NOMO-1 treated with DMSO at 0.1 percent for 48 hours (cell line): ENCODE measurements at regions not wholly inside any gene's neighbourhood (a gene's known extent, or its start where the extent isn't known, plus 50 kb on each side); places are given as distances from the start of the nearest gene placed in this dataset.
"Not testable (repeated sequence)": the region's sequence is repeated elsewhere in the genome, so short reads cannot be mapped to it uniquely, and the experiment has no call there.

Experiments used
- DNase-seq: peaks from one replicate; lab custom pipeline; 2025; ENCODE audit not compliant: unreplicated experiment; lab: John Stamatoyannopoulos, UW

DNA sequence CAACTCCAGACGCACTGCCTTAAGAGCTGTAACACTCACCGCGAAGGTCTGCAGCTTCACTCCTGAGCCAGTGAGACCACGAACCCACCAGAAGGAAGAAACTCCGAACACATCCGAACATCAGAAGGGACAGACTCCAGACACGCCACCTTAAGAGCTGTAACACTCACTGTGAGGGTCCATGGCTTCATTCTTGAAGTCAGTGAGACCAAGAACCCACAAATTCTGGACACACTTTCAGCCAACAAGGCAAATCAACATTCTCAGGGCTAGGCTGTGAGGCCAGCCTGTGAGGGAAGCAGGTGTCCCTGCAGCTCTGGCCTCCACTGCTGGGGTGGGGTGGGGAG is 275.3 kb downstream of the ADGRD1 start:
- DNase-seq, result not testable (repeated sequence)

DNA sequence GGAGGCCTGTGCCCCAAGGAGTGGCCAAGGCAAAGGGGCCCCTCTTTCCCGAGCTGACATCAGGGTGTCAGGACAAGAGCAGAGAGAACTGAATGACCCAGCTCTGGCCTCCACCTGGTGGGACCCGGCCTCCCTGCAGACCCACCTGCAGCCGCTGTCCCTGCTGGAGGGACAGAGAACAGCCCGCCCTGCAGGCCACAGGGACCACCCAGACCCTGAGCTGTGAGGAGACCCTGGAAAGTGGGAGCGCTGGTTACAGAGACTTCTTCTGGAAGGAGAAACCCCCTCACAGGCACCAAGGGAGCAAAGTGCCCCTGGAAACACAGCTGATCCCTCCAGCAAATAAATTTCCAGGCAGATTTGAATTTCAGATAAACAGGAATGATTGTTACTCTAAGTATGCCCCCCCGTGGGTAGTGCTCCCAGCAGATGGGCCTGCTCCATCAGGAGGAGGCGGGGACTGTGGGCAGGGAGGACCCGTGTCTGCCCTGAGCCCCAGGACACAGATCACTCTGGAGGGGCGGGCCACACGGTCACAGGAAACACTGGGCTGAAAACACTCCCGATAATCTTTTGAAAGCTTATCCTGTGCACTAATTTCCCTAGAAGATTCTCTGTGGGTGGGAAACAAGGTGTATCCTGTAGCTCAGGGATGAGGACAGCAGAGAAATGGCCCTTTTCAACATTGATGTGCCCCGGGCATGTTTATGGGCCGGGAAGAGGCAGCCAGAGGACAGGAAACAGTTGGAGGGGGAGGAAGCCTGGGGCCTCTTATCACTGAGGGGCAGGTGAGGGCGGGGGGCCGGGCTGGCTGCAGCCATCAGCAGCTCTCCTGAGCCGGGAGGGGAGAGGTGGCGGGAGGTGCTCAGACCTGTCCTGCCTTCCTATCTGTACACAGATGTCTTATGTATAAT is 276.0 kb downstream of the ADGRD1 start:
- DNase-seq, result no peak

DNA sequence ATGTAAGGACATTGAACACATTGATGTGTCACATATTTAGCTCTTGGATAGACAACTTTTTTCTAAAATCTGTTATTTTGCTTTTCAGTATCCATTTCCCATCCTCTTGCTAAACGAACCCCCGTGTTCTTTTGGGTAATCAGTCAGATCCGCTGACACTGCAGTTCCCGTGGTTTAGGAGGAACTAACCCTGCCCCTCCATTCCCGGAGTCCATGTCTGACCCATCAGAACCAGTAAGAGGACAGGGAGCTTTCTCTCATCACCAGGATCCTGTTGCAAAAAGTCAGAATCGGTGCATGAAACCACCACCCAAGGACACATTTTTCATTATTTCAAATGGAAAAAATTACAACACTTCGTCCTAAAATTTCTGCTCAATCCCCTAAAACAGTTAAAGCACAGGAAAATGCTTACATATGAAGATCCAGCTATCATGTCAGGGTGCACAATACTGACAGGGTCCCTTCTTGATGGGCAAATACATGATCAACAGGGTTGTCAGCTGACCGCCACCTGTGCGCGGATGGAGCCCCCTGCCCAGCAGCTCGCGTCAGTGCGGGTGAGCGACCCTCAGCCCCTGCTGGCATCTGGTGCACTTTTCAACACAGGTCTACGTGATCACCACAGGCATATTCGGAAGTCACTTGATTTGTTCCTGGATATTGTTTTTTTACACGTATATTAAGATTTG is 276.8 kb downstream of the ADGRD1 start:
- DNase-seq, result no peak

DNA sequence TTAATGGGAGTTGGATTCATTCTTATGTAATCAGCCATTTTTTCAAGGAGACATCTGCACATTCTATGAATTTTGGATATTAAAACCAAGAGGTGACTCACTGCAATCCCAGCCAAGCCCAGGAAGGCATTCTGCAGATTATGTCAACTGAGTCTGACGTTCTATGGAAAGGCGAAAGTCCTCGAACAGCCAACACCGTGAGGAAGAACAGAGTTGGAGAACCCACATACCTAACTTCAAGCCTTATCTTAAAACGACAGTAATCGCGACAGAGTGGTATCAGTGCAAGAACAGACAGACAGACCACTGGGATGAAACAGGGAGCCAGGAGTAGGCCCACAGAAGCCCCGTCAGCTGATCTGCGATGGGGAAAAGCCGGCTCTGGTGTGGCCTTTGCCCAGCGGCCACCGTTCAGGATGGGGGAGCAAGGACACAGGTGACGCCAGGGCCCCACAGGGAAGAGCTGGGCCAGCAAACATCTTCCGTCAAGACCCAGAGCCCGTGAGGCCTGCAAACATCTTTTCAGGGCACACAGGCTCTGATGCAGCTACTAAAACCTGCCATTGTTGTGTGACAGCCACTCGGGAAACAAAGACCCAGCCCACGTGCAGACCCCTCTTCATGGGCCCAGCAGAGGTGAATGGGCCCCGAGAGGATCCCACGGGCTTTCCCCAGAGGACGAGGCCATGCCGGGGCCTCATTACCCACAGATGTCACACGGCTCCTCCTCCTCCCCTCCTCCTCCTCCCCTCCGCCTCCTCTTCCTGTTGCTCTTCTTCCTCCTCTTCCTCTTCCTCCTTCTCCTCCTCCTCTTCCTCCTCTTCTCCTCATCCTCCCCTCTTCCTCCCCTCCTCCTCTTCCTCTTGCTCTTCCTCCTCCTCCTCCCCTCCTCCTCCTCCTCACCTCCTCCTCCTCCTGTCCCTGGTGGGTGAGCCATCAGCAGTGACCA is 277.6 kb downstream of the ADGRD1 start:
- DNase-seq, result no peak

DNA sequence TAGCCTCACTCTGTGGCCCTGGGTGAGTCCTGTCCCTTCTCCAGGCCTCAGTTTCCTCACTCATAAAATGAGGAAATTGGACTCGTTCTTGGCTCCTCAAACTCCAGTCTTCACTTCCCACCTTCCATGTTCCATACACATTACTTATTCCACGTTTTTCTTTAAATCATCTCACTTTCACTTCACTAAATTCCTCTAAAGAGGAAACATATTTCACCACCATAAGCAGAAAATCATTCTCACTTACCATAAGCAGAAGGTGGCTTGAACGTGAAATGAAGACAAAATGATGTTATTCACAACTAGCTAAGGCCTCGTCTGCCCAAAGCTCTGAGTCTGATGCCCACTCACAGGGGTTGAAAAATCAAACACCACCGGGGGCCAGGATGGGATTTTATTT is 278.3 kb downstream of the ADGRD1 start:
- peak; percentile 37 for DNase-seq

DNA sequence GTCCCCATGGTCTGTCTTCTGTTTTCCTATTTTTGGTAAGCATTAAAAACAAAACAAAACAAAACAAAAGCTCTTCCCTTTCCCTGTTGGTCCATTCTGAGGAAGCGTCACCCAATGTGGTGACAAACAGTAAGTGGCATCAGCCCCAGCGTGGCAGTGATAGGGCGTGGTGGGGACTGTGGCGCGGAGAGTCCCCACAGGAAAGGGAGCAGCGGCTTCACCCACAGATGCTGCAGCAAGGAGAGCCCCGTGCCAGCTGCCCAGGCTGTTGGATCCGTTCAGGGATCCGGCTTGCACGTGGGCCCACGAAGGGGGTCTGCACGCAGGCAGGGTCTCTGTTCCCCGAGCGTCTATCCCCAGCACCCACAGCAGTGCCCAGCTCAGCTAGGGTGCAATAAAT is 279.2 kb downstream of the ADGRD1 start:
- not testable (repeated sequence) for DNase-seq

DNA sequence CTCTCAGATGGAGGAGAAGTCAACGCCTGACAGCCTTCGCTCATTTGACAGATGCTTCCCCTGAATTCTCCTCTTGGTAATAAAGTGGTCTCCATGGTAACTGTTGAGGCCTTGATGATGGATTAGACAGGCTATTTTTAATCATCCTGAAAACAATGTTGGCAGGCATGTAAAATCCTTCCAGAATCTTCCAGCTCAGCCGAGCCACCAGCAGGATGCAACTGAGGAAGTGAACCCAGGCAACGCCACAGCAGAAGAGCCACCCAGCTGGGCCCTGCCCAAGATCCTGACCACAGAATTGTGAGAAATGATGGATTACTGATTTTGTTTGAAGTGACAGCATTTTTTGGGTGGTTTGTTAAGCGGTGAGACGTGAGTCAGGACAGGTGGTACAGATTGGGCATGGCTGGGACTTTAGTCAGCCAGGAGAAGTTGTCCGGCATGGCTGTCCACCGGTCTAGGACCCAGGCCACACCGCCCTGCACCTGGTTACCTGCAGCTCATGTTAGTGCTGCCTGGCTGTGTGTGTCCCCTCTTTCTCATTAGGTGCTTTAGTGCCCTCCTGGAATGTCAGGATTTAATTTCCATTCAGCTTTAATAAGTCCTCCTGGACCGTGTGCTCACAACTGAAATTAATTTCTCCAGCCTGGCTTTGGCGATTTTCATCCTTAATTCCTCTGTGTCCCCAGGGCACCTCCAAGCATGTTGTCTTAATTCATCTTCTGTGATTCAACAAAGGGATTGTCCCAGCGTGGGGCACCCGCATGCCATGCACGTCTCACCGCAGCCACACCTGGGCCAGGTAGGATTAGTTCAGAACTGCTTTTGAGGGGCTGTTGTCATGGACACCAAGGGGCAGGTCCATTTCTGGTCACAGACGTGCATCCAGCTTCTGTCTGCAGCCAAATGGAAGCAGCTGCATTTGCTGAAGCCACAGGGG is 280.4 kb downstream of the ADGRD1 start:
- DNase-seq, result not testable (repeated sequence)

DNA sequence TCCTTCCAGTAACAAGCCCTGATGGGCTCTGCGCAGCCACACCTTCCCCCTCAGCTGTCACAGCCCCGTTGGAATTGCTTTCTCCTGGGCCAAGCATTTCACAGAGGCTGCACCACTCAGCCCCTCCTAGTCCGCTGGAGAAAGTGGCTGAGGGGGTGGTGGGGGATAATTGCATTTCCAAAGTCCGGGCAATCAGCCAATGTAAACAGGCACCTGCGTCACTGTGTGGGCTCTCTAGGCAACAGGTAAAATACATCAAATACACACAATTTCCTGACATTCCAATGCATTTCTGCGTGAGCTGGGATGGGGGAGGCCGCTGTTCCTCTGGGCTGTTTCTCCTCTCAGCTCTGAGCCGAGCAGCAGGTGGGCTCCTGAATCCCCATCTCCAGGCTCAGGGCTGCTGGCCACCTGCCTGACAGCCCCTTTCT is 281.1 kb downstream of the ADGRD1 start:
- DNase-seq, result not testable (repeated sequence)

DNA sequence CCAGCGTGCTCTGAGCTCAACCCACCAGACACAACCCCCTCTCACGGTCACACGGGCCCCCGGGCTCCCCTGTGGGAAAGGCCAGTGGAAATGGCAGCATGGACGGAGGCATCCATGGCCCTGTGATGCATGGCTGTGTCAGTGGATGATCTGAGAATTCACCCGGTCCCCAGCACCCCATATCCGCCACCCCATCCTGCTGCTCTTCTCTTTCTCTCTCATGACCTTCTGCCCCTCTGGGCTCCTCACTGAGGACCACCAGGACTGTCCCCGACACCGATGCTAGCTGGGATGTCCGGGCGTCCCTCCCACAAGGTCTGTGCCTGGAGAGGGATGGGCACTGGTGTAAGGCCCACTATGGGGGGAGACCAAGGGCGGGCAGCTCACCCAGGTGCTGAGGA is 282.2 kb downstream of the ADGRD1 start:
- no peak for DNase-seq

DNA sequence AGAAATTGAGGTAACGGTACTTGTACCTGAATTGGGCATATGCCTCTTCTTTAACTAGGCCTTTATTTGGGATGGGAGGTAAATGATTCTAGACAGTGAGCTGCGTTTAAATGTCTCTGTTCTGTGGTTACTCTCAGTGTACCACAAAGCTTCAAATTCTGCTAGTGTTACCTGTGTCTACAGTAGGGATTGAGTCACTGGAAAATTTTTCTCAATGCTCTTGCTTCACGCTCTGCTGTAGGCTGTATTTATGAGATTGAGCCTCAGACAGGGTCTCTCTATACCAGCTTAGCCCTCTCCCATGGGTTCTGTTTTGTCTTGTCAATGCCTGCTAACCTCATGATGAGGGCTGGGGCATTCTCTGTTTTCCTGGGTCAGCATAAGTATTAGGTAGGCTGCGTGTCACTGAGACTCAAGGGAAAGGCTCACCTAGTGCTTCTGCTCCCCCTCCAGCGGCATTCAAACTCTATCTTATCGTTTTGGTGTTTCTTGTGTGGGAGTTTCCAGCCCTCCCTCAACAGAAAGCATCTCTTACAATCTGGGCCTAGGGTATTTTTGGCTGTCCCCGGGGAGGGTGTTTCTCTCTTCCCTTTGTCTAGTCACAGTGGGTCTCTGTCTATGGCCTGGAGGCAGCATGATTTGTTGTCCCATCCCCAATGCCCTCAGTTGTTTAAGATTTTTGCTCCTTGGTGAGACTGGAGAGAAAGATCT is 285.8 kb downstream of the ADGRD1 start:
- no peak for DNase-seq

DNA sequence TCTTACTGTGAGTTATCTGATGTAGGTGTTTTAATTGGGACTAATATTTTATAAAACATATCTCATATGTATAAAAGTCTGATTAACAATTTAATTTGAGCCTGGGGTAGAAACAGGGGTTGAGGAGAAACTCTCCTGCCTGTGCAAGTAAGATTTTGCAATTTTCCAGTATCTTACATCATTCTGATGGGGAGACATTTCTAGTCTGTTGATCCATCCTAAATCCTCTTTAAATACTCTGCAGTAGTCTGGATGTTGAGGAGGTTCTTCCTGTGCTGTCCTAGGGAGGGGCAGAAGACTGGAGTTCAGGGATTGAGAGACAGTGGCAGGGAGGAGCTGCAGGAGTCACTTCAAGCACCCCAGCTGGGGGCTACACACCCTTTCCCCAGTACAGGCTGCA is 287.8 kb downstream of the ADGRD1 start:
- DNase-seq, result no peak

DNA sequence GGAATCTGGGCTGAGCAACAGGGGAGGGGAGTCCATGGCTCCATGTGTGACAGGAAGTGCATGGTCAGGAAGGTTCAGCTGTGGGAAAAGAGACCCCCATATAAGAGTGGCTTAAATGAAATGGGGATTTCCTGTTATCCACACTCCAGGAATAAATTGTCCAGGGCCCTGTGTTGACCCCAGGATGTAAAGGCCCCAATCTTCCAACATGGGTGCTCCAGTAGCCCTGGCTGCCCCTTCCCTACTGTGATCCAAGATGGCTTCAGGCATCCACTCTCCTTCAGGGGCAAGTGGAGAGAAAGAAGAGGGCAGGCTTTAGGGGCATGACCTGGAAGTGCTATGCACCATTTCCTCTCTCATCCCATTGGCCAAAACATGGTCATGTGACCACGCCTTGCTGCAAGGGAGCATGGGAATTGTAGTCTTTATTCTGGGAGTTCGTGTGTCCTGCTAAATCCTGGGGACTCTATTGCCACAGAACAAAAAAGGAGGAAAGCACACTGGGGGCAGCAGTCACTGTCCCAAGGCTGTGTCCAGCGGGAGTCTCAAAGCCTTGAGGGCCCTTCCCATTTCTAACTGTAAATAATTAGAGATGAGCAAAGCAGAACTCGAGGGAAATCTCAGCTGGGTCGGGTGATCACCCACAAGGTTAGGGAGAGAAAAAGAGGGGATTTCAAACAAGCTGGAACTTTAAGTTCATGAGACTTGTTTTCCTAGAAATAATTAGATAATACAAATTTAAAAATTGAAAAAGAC is 289.2 kb downstream of the ADGRD1 start:
- no peak for DNase-seq

DNA sequence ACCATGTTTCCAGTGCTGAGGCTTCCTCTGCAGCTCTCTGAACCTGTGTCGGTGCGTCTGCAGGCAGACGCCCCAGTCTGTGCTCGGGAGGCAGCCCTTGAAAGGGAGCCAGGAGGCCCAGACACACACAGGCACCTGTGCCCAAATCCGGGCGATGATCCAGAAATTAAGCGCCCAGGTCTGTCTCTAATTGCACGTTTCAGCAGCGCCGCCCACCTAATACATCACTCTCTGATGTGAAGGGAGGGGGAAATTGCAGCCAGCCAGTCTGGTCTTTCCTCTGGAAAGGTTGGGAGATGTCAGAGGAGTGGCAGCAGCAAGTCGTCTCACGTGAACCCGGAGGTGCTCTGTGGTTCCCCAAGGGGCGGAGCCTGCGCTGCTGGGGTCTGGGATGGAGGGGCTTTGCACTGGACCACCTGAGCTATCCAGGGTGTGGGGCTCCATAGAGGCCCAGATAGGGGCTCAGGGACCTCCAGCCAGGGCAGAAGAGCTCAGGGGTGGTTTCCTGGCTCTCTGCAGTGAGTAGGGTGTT is 290.5 kb downstream of the ADGRD1 start:
- not testable (repeated sequence) for DNase-seq

DNA sequence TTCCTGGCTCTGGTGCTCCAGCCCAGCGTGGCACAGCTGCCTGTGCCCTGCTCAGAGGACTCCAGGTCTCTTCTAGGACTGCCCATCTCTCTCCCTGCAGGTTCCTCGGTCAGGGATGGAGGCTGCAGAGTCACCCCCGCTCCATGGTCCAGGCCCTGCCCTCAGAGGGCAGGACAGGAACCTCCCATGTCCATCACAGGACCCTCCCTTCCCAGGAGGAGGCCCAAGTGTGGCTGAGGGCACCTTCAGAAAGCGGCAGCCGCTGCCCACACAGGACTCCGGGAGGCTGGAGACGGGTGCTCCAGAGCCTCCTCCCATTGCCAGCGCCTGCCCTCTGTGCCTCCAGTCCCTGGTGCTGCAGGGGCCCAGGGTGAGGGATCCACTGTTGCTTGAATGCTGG is 291.5 kb downstream of the ADGRD1 start:
- DNase-seq, result not testable (repeated sequence)

DNA sequence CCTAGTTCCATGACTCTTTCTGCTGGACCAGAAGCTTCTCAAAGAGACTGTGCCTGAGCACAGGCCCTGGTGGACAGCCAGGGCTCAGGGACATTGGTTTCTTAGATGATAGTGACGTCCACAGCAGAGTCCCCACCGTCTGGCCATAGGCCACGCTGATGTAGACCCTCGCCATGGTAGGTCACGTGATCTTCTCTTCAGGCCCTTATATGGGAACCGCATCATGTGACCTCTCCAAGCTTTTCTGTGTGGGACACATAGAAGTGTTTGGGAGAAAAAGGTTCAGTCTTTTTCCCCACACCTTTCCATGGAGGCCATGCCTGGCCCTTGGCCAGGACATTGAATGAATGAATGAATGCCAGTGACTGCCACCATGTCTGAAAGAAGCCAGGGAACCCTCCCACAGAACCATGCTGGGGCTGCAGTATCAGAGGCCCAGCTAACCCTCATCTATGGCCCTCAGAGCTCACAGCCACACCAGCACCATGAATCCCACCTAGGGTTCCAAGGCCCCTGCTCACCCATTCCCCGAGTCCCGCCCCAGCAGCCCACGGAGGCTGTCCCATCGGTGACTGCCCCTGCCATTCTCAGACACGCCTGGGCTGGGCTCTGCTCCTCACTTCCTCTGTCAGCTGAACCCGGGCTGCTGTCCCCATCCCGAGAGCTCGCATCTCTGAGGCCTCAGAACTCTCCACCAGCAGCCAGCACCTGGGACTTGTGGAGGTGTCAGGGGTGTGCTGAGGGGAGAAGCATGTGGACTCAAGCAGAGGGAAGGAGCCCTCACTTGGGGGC is 292.1 kb downstream of the ADGRD1 start:
- no peak for DNase-seq

DNA sequence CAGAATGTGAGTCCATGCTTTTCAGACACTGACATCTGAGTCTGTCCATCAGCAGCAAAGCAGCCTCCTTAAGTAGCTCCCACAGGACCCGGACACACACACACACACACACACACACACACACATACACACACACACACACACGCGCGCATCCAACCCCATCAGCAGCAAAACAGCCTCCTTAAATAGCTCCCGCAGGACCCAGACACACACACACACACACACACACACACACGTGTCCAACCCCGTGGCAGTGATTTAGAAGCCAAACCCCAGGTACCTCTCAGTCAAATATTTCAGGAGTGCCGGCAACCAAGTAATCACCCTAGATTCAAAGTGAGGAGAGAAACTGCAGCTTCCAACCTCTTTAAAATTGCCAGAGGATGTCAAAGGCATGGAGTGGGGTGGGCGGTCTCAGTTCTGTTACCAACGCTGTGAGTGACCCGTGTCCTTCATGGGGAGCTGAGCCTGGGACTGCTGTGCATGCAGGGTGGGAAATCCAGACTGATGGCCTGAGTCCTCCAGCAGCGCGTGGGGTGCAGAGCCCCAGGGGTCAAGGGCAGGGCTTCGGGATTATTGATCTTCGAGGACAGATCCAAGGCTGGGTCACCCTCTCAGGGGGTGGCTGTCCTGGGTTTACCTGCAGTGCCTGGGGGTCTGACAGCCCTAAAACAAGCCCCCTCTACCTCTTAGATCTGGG is 293.5 kb downstream of the ADGRD1 start:
- not testable (repeated sequence) for DNase-seq

DNA sequence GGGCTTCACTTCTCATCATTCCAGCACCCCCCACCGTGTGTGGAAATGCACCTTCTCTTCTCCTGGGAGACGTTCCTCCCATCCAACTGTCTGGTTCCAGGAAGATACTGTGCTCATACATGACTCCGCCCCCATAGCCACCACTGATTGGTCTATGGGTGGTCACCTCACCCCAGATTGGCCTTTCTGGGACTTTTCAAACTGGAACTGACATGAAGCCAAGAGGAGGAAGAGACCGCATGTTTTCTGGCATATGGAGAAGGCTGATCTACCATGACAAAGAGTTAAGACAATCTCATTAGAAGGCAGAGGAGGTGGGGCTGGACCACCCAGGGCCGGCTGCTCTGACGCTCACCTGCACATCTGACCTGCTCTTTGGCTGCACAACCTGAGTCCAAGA is 294.2 kb downstream of the ADGRD1 start:
- not testable (repeated sequence) for DNase-seq
